ENCODE measurements at regions not wholly inside any gene's neighbourhood (a gene's known extent, or its start where the extent isn't known, plus 50 kb on each side); places are given as distances from the start of the nearest gene placed in this dataset.

GRCh38 chr14:31930493-31931240 is 146.4 kb upstream of the ARHGAP5 start:
- H3K27me3 ChIP-seq (ENCODE audit: control insufficient read depth in 3 of 3, insufficient read depth in 3 of 3, low read length in 3 of 3), result no peaks in the 10 kb centered on the region
- H3K9ac ChIP-seq (ENCODE audit: low read depth in 1 of 3, low read length in 3 of 3), result no peak overlapping the region
- peaks cover 13 to 20% (median 16%) of the 10 kb centered on the region in 3 donors for H3K4me1 ChIP-seq (ENCODE audit: control insufficient read depth in 3 of 3, insufficient read depth in 3 of 3, low read length in 3 of 3)
- H3K36me3 ChIP-seq (ENCODE audit: control insufficient read depth in 3 of 3, insufficient read depth in 3 of 3, low read length in 3 of 3), result no peaks in the 10 kb centered on the region
- no peaks in the 10 kb centered on the region for H3K9me3 ChIP-seq (ENCODE audit: control insufficient read depth in 3 of 3, low read length in 3 of 3)
- no peak overlapping the region for H3K27ac ChIP-seq (ENCODE audit: low read depth, low read length)
- H3K4me3 ChIP-seq (ENCODE audit: low read length in 3 of 3), result no peak overlapping the region

- Histone ChIP-seq H3K9ac (ENCODE audit: low read depth in 1 of 3, low read length in 3 of 3) (no peak overlapping the region), H3K27ac (ENCODE audit: low read depth, low read length) (no peak overlapping the region), H3K4me1 (ENCODE audit: control insufficient read depth in 3 of 3, insufficient read depth in 3 of 3, low read length in 3 of 3) (peaks cover 5 to 8% (median 6%) of the 10 kb centered on the region in 3 donors), H3K27me3 (ENCODE audit: control insufficient read depth in 3 of 3, insufficient read depth in 3 of 3, low read length in 3 of 3) (no peaks in the 10 kb centered on the region), H3K4me3 (ENCODE audit: low read length in 3 of 3) (no peak overlapping the region), H3K9me3 (ENCODE audit: control insufficient read depth in 3 of 3, low read length in 3 of 3) (no peaks in the 10 kb centered on the region), H3K36me3 (ENCODE audit: control insufficient read depth in 3 of 3, insufficient read depth in 3 of 3, low read length in 3 of 3) (no peaks in the 10 kb centered on the region)
Measured at GRCh38 chr14:31932675-31933074, 144.4 kb upstream of the ARHGAP5 start.

GRCh38 chr14:31933716-31934115 is 143.4 kb upstream of the ARHGAP5 start:
- no peaks in the 10 kb centered on the region for H3K27me3 ChIP-seq (ENCODE audit: control insufficient read depth in 3 of 3, insufficient read depth in 3 of 3, low read length in 3 of 3)
- H3K9me3 ChIP-seq (ENCODE audit: control insufficient read depth in 3 of 3, low read length in 3 of 3), result no peaks in the 10 kb centered on the region

GRCh38 chr14:31934767-31935266 is 142.3 kb upstream of the ARHGAP5 start:
- peaks cover 2 to 5% (median 3%) of the 10 kb centered on the region in 3 donors for H3K4me1 ChIP-seq (ENCODE audit: control insufficient read depth in 3 of 3, insufficient read depth in 3 of 3, low read length in 3 of 3)
- H3K27ac ChIP-seq (ENCODE audit: low read depth, low read length), result no peak overlapping the region
- H3K9me3 ChIP-seq (ENCODE audit: control insufficient read depth in 3 of 3, low read length in 3 of 3), result no peaks in the 10 kb centered on the region
- no peak overlapping the region for H3K9ac ChIP-seq (ENCODE audit: low read depth in 1 of 3, low read length in 3 of 3)
- H3K27me3 ChIP-seq (ENCODE audit: control insufficient read depth in 3 of 3, insufficient read depth in 3 of 3, low read length in 3 of 3), result no peaks in the 10 kb centered on the region
- no peaks in the 10 kb centered on the region for H3K36me3 ChIP-seq (ENCODE audit: control insufficient read depth in 3 of 3, insufficient read depth in 3 of 3, low read length in 3 of 3)
- H3K4me3 ChIP-seq (ENCODE audit: low read length in 3 of 3), result no peak overlapping the region

More at GRCh38 chr14:31933716-31934115, 143.4 kb upstream of the ARHGAP5 start:
- Histone ChIP-seq H3K9ac (ENCODE audit: low read depth in 1 of 3, low read length in 3 of 3) (no peak overlapping the region), H3K27ac (ENCODE audit: low read depth, low read length) (no peak overlapping the region), H3K4me3 (ENCODE audit: low read length in 3 of 3) (no peak overlapping the region), H3K36me3 (ENCODE audit: control insufficient read depth in 3 of 3, insufficient read depth in 3 of 3, low read length in 3 of 3) (no peaks in the 10 kb centered on the region), H3K4me1 (ENCODE audit: control insufficient read depth in 3 of 3, insufficient read depth in 3 of 3, low read length in 3 of 3) (peaks cover 3 to 5% (median 4%) of the 10 kb centered on the region in 3 donors)

- Histone ChIP-seq H3K27ac (ENCODE audit: low read depth, low read length) (no peak overlapping the region), H3K9ac (ENCODE audit: low read depth in 1 of 3, low read length in 3 of 3) (no peak overlapping the region), H3K4me3 (ENCODE audit: low read length in 3 of 3) (no peak overlapping the region), H3K36me3 (ENCODE audit: control insufficient read depth in 3 of 3, insufficient read depth in 3 of 3, low read length in 3 of 3) (no peaks in the 10 kb centered on the region), H3K9me3 (ENCODE audit: control insufficient read depth in 3 of 3, low read length in 3 of 3) (no peaks in the 10 kb centered on the region), H3K4me1 (ENCODE audit: control insufficient read depth in 3 of 3, insufficient read depth in 3 of 3, low read length in 3 of 3) (peaks cover 2 to 5% (median 3%) of the 10 kb centered on the region in 3 donors), H3K27me3 (ENCODE audit: control insufficient read depth in 3 of 3, insufficient read depth in 3 of 3, low read length in 3 of 3) (no peaks in the 10 kb centered on the region)
Measured at GRCh38 chr14:31935391-31935790, 141.7 kb upstream of the ARHGAP5 start.

- no peak overlapping the region for H3K9ac ChIP-seq (ENCODE audit: low read depth in 1 of 3, low read length in 3 of 3)
- no peaks in the 10 kb centered on the region for H3K9me3 ChIP-seq (ENCODE audit: control insufficient read depth in 3 of 3, low read length in 3 of 3)
- H3K4me3 ChIP-seq (ENCODE audit: low read length in 3 of 3), result no peak overlapping the region
- H3K27ac ChIP-seq (ENCODE audit: low read depth, low read length), result no peak overlapping the region
- peaks cover 2 to 5% (median 3%) of the 10 kb centered on the region in 3 donors for H3K4me1 ChIP-seq (ENCODE audit: control insufficient read depth in 3 of 3, insufficient read depth in 3 of 3, low read length in 3 of 3)
- no peaks in the 10 kb centered on the region for H3K36me3 ChIP-seq (ENCODE audit: control insufficient read depth in 3 of 3, insufficient read depth in 3 of 3, low read length in 3 of 3)
- no peaks in the 10 kb centered on the region for H3K27me3 ChIP-seq (ENCODE audit: control insufficient read depth in 3 of 3, insufficient read depth in 3 of 3, low read length in 3 of 3)
Measured at GRCh38 chr14:31936115-31936514, 141.0 kb upstream of the ARHGAP5 start.

- Histone ChIP-seq H3K4me3 (ENCODE audit: low read length in 3 of 3) (no peak overlapping the region), H3K4me1 (ENCODE audit: control insufficient read depth in 3 of 3, insufficient read depth in 3 of 3, low read length in 3 of 3) (peaks cover 2 to 5% (median 3%) of the 10 kb centered on the region in 3 donors), H3K27me3 (ENCODE audit: control insufficient read depth in 3 of 3, insufficient read depth in 3 of 3, low read length in 3 of 3) (no peaks in the 10 kb centered on the region), H3K36me3 (ENCODE audit: control insufficient read depth in 3 of 3, insufficient read depth in 3 of 3, low read length in 3 of 3) (no peaks in the 10 kb centered on the region), H3K9ac (ENCODE audit: low read depth in 1 of 3, low read length in 3 of 3) (no peak overlapping the region), H3K9me3 (ENCODE audit: control insufficient read depth in 3 of 3, low read length in 3 of 3) (no peaks in the 10 kb centered on the region), H3K27ac (ENCODE audit: low read depth, low read length) (no peak overlapping the region)
Measured at GRCh38 chr14:31937730-31938346, 139.3 kb upstream of the ARHGAP5 start.

GRCh38 chr14:31939934-31940333 is 137.2 kb upstream of the ARHGAP5 start:
- H3K36me3 ChIP-seq (ENCODE audit: control insufficient read depth in 3 of 3, insufficient read depth in 3 of 3, low read length in 3 of 3), result no peaks in the 10 kb centered on the region
- H3K9ac ChIP-seq (ENCODE audit: low read depth in 1 of 3, low read length in 3 of 3), result no peak overlapping the region
- peaks cover 2 to 5% (median 2%) of the 10 kb centered on the region in 3 donors for H3K4me1 ChIP-seq (ENCODE audit: control insufficient read depth in 3 of 3, insufficient read depth in 3 of 3, low read length in 3 of 3)
- H3K27me3 ChIP-seq (ENCODE audit: control insufficient read depth in 3 of 3, insufficient read depth in 3 of 3, low read length in 3 of 3), result no peaks in the 10 kb centered on the region
- no peak overlapping the region for H3K4me3 ChIP-seq (ENCODE audit: low read length in 3 of 3)
- H3K9me3 ChIP-seq (ENCODE audit: control insufficient read depth in 3 of 3, low read length in 3 of 3), result no peaks in the 10 kb centered on the region
- H3K27ac ChIP-seq (ENCODE audit: low read depth, low read length), result no peak overlapping the region

- H3K4me1 ChIP-seq (ENCODE audit: control insufficient read depth in 3 of 3, insufficient read depth in 3 of 3, low read length in 3 of 3), result peaks cover 0 to 5% (median 2%) of the 10 kb centered on the region in 3 donors
- H3K27me3 ChIP-seq (ENCODE audit: control insufficient read depth in 3 of 3, insufficient read depth in 3 of 3, low read length in 3 of 3), result no peaks in the 10 kb centered on the region
- H3K9me3 ChIP-seq (ENCODE audit: control insufficient read depth in 3 of 3, low read length in 3 of 3), result no peaks in the 10 kb centered on the region
- H3K9ac ChIP-seq (ENCODE audit: low read depth in 1 of 3, low read length in 3 of 3), result no peak overlapping the region
- no peak overlapping the region for H3K4me3 ChIP-seq (ENCODE audit: low read length in 3 of 3)
- H3K36me3 ChIP-seq (ENCODE audit: control insufficient read depth in 3 of 3, insufficient read depth in 3 of 3, low read length in 3 of 3), result no peaks in the 10 kb centered on the region
- no peak overlapping the region for H3K27ac ChIP-seq (ENCODE audit: low read depth, low read length)
Measured at GRCh38 chr14:31941487-31941886, 135.6 kb upstream of the ARHGAP5 start.

- peaks cover 0 to 5% (median 2%) of the 10 kb centered on the region in 3 donors for H3K4me1 ChIP-seq (ENCODE audit: control insufficient read depth in 3 of 3, insufficient read depth in 3 of 3, low read length in 3 of 3)
- no peaks in the 10 kb centered on the region for H3K36me3 ChIP-seq (ENCODE audit: control insufficient read depth in 3 of 3, insufficient read depth in 3 of 3, low read length in 3 of 3)
- H3K9ac ChIP-seq (ENCODE audit: low read depth in 1 of 3, low read length in 3 of 3), result no peak overlapping the region
- H3K27ac ChIP-seq (ENCODE audit: low read depth, low read length), result no peak overlapping the region
- H3K4me3 ChIP-seq (ENCODE audit: low read length in 3 of 3), result no peak overlapping the region
- no peaks in the 10 kb centered on the region for H3K27me3 ChIP-seq (ENCODE audit: control insufficient read depth in 3 of 3, insufficient read depth in 3 of 3, low read length in 3 of 3)
- no peaks in the 10 kb centered on the region for H3K9me3 ChIP-seq (ENCODE audit: control insufficient read depth in 3 of 3, low read length in 3 of 3)
Measured at GRCh38 chr14:31942166-31942841, 134.8 kb upstream of the ARHGAP5 start.

Data from skeletal muscle tissue (tissue), 3 donors.